NT2/D1 (cell line): ENCODE measurements at regions not wholly inside any gene's neighbourhood (a gene's known extent, or its start where the extent isn't known, plus 50 kb on each side); places are given as distances from the start of the nearest gene placed in this dataset.

Experiments used
- DNase-seq: peaks from one replicate; pipeline ENCODE4 v3.0.0-alpha.2; 2011; ENCODE audit warnings: low read depth, low spot score
- H3K27me3 ChIP-seq: 2 replicates; pipeline ENCODE4 v1.6.0; 2011; ENCODE audit warnings: mild to moderate bottlenecking; ENCODE audit not compliant: insufficient read length, insufficient read depth
- H3K36me3 ChIP-seq: 2 replicates; pipeline ENCODE4 v1.6.1; 2011; ENCODE audit warnings: mild to moderate bottlenecking, low read length, mixed read lengths; ENCODE audit not compliant: insufficient read depth, insufficient read length
- H3K4me1 ChIP-seq: 2 replicates; pipeline ENCODE4 v1.5.1; 2011; ENCODE audit not compliant: insufficient read depth, insufficient read length
- H3K4me3 ChIP-seq: 2 replicates; pipeline ENCODE4 v1.5.1; 2011; ENCODE audit warnings: low read depth; ENCODE audit not compliant: insufficient read length
- H3K9ac ChIP-seq: 2 replicates; pipeline ENCODE4 v1.6.0; 2011; ENCODE audit warnings: low read depth; ENCODE audit not compliant: insufficient read length
- H3K9me3 ChIP-seq: 2 replicates; pipeline ENCODE4 v1.5.1; 2011; ENCODE audit warnings: mild to moderate bottlenecking, low read length; ENCODE audit not compliant: insufficient read depth
- SUZ12 ChIP-seq: IDR thresholded peaks from 2 replicates; pipeline ENCODE4 v1.6.1; 2011; ENCODE audit not compliant: insufficient read length, insufficient read depth; ENCODE audit errors: extremely low read depth
- YY1 ChIP-seq: IDR thresholded peaks from 2 replicates; pipeline ENCODE4 v1.6.1; 2011; ENCODE audit not compliant: insufficient read length, insufficient read depth
- ZNF274 ChIP-seq: IDR thresholded peaks from 2 replicates; pipeline ENCODE4 v1.6.1; 2011; ENCODE audit warnings: mild to moderate bottlenecking, low read depth, low read length

DNA sequence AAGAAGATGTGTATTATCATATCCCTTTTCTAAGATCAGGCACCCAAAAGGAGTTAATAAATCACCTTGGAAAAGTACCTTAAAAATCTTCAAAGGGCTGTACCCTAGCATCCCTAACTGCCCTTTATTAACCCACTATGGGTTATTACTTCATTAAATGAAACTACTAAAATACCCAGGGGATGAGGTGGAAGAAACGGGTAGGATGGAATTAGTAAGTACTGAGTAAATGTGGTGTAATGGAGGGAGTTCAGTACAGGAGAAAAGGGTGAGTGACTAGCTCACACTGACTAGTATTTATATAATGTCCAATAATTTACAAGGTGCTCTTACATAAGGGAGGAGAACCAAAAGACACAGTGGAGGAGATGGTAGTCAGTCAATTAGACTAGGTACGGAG lies 51.0 kb upstream of the RASGEF1B start:
- H3K27me3 ChIP-seq = no peaks in the 10 kb centered on the region
- H3K36me3 ChIP-seq = no peaks in the 10 kb centered on the region
- H3K9ac ChIP-seq = no peak overlapping the region
- no peak overlapping the region for H3K4me3 ChIP-seq
- peaks cover 8% of the 10 kb centered on the region; the same call in 1 of the 2 replicates for H3K9me3 ChIP-seq
- TF ChIP-seq YY1 (no peak), ZNF274 (no peak), SUZ12 (no peak)
- no peak for DNase-seq
- H3K4me1 ChIP-seq = no peaks in the 10 kb centered on the region

DNA sequence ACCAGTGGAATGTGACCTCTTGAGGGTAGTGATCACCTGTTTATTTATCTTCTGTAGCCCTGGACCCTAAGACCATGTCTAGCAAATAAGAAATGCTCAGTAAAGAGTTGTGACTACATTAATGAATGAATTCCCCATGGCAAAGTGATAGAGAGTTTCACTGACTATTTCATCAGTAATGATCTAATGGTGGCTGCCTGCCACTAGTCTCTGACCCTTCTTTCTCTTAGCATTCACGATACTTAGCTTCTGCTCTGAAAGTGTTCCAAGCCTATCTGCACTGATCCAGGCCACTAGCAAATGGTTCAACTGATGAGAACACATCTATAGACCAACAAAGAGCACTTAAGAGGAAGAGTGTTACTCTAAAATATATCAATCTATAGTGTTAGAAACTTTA lies 50.0 kb upstream of the RASGEF1B start:
- Histone ChIP-seq H3K4me3 (no peak overlapping the region), H3K9me3 (no peaks in the 10 kb centered on the region), H3K27me3 (no peaks in the 10 kb centered on the region), H3K9ac (no peak overlapping the region), H3K36me3 (no peaks in the 10 kb centered on the region), H3K4me1 (no peaks in the 10 kb centered on the region)
- no peak for DNase-seq
- TF ChIP-seq ZNF274 = no peak
- no peak for TF ChIP-seq SUZ12
- TF ChIP-seq YY1 = no peak
